T-helper 1 cell treated with Interleukin-12 subunit alpha and Interleukin-12 subunit beta and Interleukin-4 antibody, amounts not matched to agents 30 ng/mL and 1 ng/mL, for 36 hours (primary cell): ENCODE measurements at regions not wholly inside any gene's neighbourhood (a gene's known extent, or its start where the extent isn't known, plus 50 kb on each side); places are given as distances from the start of the nearest gene placed in this dataset.
"Not testable (repeated sequence)": the region's sequence is repeated elsewhere in the genome, so short reads cannot be mapped to it uniquely, and the experiment has no call there.

Experiments
- intact Hi-C: fragments of 100-400 bp; cut with micrococcal nuclease; formaldehyde crosslinking; loops from one replicate; pipeline ENCODE4 v1.15.1; 2024

- intact Hi-C loops: not testable (repeated sequence)
These were observed 51.0 kb downstream of the NPIPB11 start for GRCh38 chr16:29355339-29356059.

- intact Hi-C loops: not testable (repeated sequence)
These were observed 52.1 kb downstream of the NPIPB11 start for GRCh38 chr16:29354449-29354848.

GRCh38 chr16:29352617-29352999 is 53.9 kb downstream of the NPIPB11 start:
- intact Hi-C loops: not testable (repeated sequence)

GRCh38 chr16:29351970-29352616 is 54.4 kb downstream of the NPIPB11 start:
- intact Hi-C loops: not testable (repeated sequence)

GRCh38 chr16:29351271-29351969 is 55.1 kb downstream of the NPIPB11 start:
- intact Hi-C loops: not testable (repeated sequence)

GRCh38 chr16:29349966-29350365 is 56.5 kb downstream of the NPIPB11 start:
- intact Hi-C loops: not testable (repeated sequence)

- intact Hi-C loops: not testable (repeated sequence)
These were observed 57.8 kb downstream of the NPIPB11 start for GRCh38 chr16:29348748-29349147.

GRCh38 chr16:29348123-29348690 is 58.3 kb downstream of the NPIPB11 start:
- intact Hi-C loops: not testable (repeated sequence)

GRCh38 chr16:29346796-29347580 is 59.5 kb downstream of the NPIPB11 start:
- intact Hi-C loops: not testable (repeated sequence)

- intact Hi-C loops: not testable (repeated sequence)
These were observed 60.3 kb downstream of the NPIPB11 start for GRCh38 chr16:29346203-29346602.

GRCh38 chr16:29342937-29343336 is 63.6 kb downstream of the NPIPB11 start:
- intact Hi-C loops: not testable (repeated sequence)

GRCh38 chr16:29340779-29341438 is 65.6 kb downstream of the NPIPB11 start:
- intact Hi-C loops: not testable (repeated sequence)

GRCh38 chr16:29340235-29340634 is 66.3 kb downstream of the NPIPB11 start:
- intact Hi-C loops: not testable (repeated sequence)

- intact Hi-C loops: not testable (repeated sequence)
These were observed 67.5 kb downstream of the NPIPB11 start for GRCh38 chr16:29338821-29339700.

GRCh38 chr16:29337385-29337901 is 69.1 kb downstream of the NPIPB11 start:
- intact Hi-C loops: not testable (repeated sequence)

- intact Hi-C loops: not testable (repeated sequence)
These were observed 71.0 kb downstream of the NPIPB11 start for GRCh38 chr16:29335549-29335846.

GRCh38 chr16:29334776-29335548 is 71.5 kb downstream of the NPIPB11 start:
- intact Hi-C loops: not testable (repeated sequence)

- intact Hi-C loops: not testable (repeated sequence)
These were observed 72.9 kb downstream of the NPIPB11 start for GRCh38 chr16:29333492-29334097.
